Prostate gland (tissue), 2 donors: ENCODE measurements at regions not wholly inside any gene's neighbourhood (a gene's known extent, or its start where the extent isn't known, plus 50 kb on each side); places are given as distances from the start of the nearest gene placed in this dataset.

Source experiments
- POLR2AphosphoS5 ChIP-seq: sonication (generic); formaldehyde crosslinking; IDR thresholded peaks from one replicate; pipeline ENCODE4 v1.6.1; 2017; ENCODE audit warnings: antibody characterized with exemption
- TF ChIP-seq, protein P1 (sequence below), 4 experiments: fragments of 200-600 bp in 2 of 4; fragments of 450-650 bp in 2 of 4; sonication (generic) in 2 of 4; IDR thresholded peaks; 1 replicate in 3 of 4; 2 replicates in 1 of 4; pipeline ENCODE4 v1.5.1; 2016 to 2019; ENCODE audit warnings: antibody characterized with exemption in 4 of 4, mild to moderate bottlenecking in 2 of 4, moderate library complexity in 2 of 4

- TF ChIP-seq, protein P1, sequence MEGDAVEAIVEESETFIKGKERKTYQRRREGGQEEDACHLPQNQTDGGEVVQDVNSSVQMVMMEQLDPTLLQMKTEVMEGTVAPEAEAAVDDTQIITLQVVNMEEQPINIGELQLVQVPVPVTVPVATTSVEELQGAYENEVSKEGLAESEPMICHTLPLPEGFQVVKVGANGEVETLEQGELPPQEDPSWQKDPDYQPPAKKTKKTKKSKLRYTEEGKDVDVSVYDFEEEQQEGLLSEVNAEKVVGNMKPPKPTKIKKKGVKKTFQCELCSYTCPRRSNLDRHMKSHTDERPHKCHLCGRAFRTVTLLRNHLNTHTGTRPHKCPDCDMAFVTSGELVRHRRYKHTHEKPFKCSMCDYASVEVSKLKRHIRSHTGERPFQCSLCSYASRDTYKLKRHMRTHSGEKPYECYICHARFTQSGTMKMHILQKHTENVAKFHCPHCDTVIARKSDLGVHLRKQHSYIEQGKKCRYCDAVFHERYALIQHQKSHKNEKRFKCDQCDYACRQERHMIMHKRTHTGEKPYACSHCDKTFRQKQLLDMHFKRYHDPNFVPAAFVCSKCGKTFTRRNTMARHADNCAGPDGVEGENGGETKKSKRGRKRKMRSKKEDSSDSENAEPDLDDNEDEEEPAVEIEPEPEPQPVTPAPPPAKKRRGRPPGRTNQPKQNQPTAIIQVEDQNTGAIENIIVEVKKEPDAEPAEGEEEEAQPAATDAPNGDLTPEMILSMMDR (IDR thresholded peaks at IDR 0.05) = no peak
- TF ChIP-seq POLR2AphosphoS5 = no peak
Measured at GRCh38 chr2:237271698-237272652, 142.0 kb downstream of the COL6A3 start.
